Liver (tissue), 8 donors: ENCODE measurements at regions not wholly inside any gene's neighbourhood (a gene's known extent, or its start where the extent isn't known, plus 50 kb on each side); places are given as distances from the start of the nearest gene placed in this dataset.

ENCODE experiments used
- DNase-seq: peaks from one replicate; pipeline ENCODE4 v3.0.0-alpha.2; 2017; ENCODE audit warnings: low spot score
- H3K27ac ChIP-seq, 2 donors: one replicate each; pipeline ENCODE4 v1.7.0; 2013; ENCODE audit warnings: inconsistent platforms in 2 of 2, low read length in 2 of 2, control low read depth in 1 of 2, low read depth in 1 of 2, mild to moderate bottlenecking in 1 of 2
- H3K27me3 ChIP-seq, 4 donors: one replicate each; pipeline versions ENCODE4 v1.6.1 to v1.7.0; 2013; ENCODE audit warnings: low read length in 3 of 4, inconsistent platforms in 1 of 4, mild to moderate bottlenecking in 1 of 4, moderate library complexity in 1 of 4; ENCODE audit not compliant: control insufficient read depth in 4 of 4, insufficient read depth in 4 of 4
- H3K36me3 ChIP-seq, 4 donors: one replicate each; pipeline versions ENCODE4 v1.6.1 to v1.7.0; 2013; ENCODE audit warnings: low read length in 3 of 4, mild to moderate bottlenecking in 3 of 4, low read depth in 1 of 4, moderate library complexity in 1 of 4; ENCODE audit not compliant: control insufficient read depth in 4 of 4, insufficient read depth in 3 of 4
- H3K4me1 ChIP-seq, 4 donors: one replicate each; pipeline versions ENCODE4 v1.6.1 to v1.7.0; 2013; ENCODE audit warnings: low read length in 3 of 4, mild to moderate bottlenecking in 3 of 4, moderate library complexity in 1 of 4; ENCODE audit not compliant: control insufficient read depth in 4 of 4, insufficient read depth in 4 of 4
- H3K4me3 ChIP-seq, 3 donors: one replicate each; pipeline versions ENCODE4 v1.6.1 to v1.7.0; 2013; ENCODE audit warnings: low read length in 3 of 3, control low read depth in 1 of 3, low read depth in 1 of 3, mild to moderate bottlenecking in 1 of 3
- H3K9ac ChIP-seq, 2 donors: one replicate each; pipeline ENCODE4 v1.7.0; 2013; ENCODE audit warnings: low read length in 2 of 2, mild to moderate bottlenecking in 2 of 2, moderate library complexity in 2 of 2, control low read depth in 1 of 2, low read depth in 1 of 2
- H3K9me3 ChIP-seq, 4 donors: one replicate each; pipeline versions ENCODE4 v1.6.1 to v1.7.0; 2013; ENCODE audit warnings: low read length in 3 of 4; ENCODE audit not compliant: control insufficient read depth in 4 of 4
- CTCF ChIP-seq: fragments of 150-350 bp; IDR thresholded peaks from 2 replicates; pipeline ENCODE4 v1.5.1; 2017; ENCODE audit warnings: improper control_type of control experiment, low read depth, low read length; ENCODE audit not compliant: missing input control
- EGR1 ChIP-seq, 2 donors: IDR thresholded peaks; 2 replicates each; pipeline ENCODE4 v1.6.1; 2016 to 2018; ENCODE audit warnings: antibody characterized with exemption in 2 of 2, low read depth in 2 of 2
- FOXA1 ChIP-seq: IDR thresholded peaks from 2 replicates; pipeline ENCODE4 v1.6.1; 2016; ENCODE audit warnings: antibody characterized with exemption
- FOXA2 ChIP-seq: IDR thresholded peaks from 2 replicates; pipeline ENCODE4 v1.6.1; 2016; ENCODE audit warnings: antibody characterized with exemption
- GABPA ChIP-seq, 2 donors: IDR thresholded peaks in 1 of 2; conservative IDR thresholded peaks in 1 of 2; 2 replicates each; pipeline ENCODE4 v1.6.1; 2016; ENCODE audit warnings: antibody characterized with exemption in 2 of 2, mild to moderate bottlenecking in 1 of 2, moderate library complexity in 1 of 2
- HNF4A ChIP-seq, 2 donors: conservative IDR thresholded peaks; 2 replicates each; pipeline ENCODE4 v1.6.1; 2016; ENCODE audit warnings: antibody characterized with exemption in 2 of 2, mild to moderate bottlenecking in 2 of 2
- HNF4G ChIP-seq: IDR thresholded peaks from 2 replicates; pipeline ENCODE4 v1.6.1; 2016; ENCODE audit warnings: antibody characterized with exemption
- JUND ChIP-seq, 2 donors: IDR thresholded peaks; 2 replicates each; pipeline ENCODE4 v1.6.1; 2016; ENCODE audit warnings: antibody characterized with exemption in 2 of 2
- MAX ChIP-seq: IDR thresholded peaks from 2 replicates; pipeline ENCODE4 v1.6.1; 2016; ENCODE audit warnings: antibody characterized with exemption
- NR2F2 ChIP-seq: IDR thresholded peaks from 2 replicates; pipeline ENCODE4 v1.6.1; 2016; ENCODE audit warnings: antibody characterized with exemption
- RAD21 ChIP-seq, 2 donors: IDR thresholded peaks; 2 replicates each; pipeline ENCODE4 v1.6.1; 2016; ENCODE audit warnings: antibody characterized with exemption in 2 of 2, mild to moderate bottlenecking in 2 of 2
- RXRA ChIP-seq, 2 donors: IDR thresholded peaks; 2 replicates each; pipeline ENCODE4 v1.6.1; 2017 to 2018; ENCODE audit warnings: antibody characterized with exemption in 2 of 2, mild to moderate bottlenecking in 1 of 2
- SP1 ChIP-seq: IDR thresholded peaks from 2 replicates; pipeline ENCODE4 v1.6.1; 2018; ENCODE audit warnings: antibody characterized with exemption, mild to moderate bottlenecking
- TAF1 ChIP-seq: conservative IDR thresholded peaks from 2 replicates; pipeline ENCODE4 v1.6.1; 2016; ENCODE audit warnings: antibody characterized with exemption, mild to moderate bottlenecking
- YY1 ChIP-seq: IDR thresholded peaks from 2 replicates; pipeline ENCODE4 v1.6.1; 2016; ENCODE audit warnings: antibody characterized with exemption, mild to moderate bottlenecking
- ZBTB33 ChIP-seq: IDR thresholded peaks from 2 replicates; pipeline ENCODE4 v1.6.1; 2016; ENCODE audit warnings: antibody characterized with exemption
- WGBS: extraction: QIAGEN DNeasy Blood & Tissue Kit; methylation state at CpG from one replicate; pipeline ENCODE4 v1.1.7; 2013; 5-methylcytosine and 5-hydroxymethylcytosine counted together
- donor health status: healthy.
- donor health status: healthy.
- donor health status: healthy.
- donor health status: healthy.
- donor health status: healthy.

- TF ChIP-seq YY1, result no peak
- TF ChIP-seq CTCF, result no peak
- no peak for TF ChIP-seq RXRA (IDR thresholded peaks at IDR 0.05)
- TF ChIP-seq MAX, result no peak
- TF ChIP-seq HNF4A (conservative IDR thresholded peaks at IDR 0.05), result peak; percentile 29 to 36
- no peak for TF ChIP-seq JUND (IDR thresholded peaks at IDR 0.05)
- no peak for DNase-seq
- Histone ChIP-seq H3K4me3 (no peak overlapping the region), H3K36me3 (no peaks in the 10 kb centered on the region), H3K9ac (no peak overlapping the region), H3K4me1 (peaks cover 9 to 23% (median 17%) of the 10 kb centered on the region in 4 donors), H3K27ac (no peak overlapping the region), H3K9me3 (no peaks in the 10 kb centered on the region), H3K27me3 (no peaks in the 10 kb centered on the region)
- WGBS, result 94% methylated on average over 1 of the region's 1 CpG
Observed at GRCh38 chr1:234909307-234909810, 219.3 kb downstream of the TOMM20 start.

- H3K27me3 ChIP-seq, result no peaks in the 10 kb centered on the region
- DNase-seq, result no peak
- H3K9me3 ChIP-seq, result no peaks in the 10 kb centered on the region
- TF ChIP-seq HNF4G, result no peak
- no peak for TF ChIP-seq GABPA (IDR thresholded peaks at IDR 0.05 in 1 of 2, conservative IDR thresholded peaks at IDR 0.05 in 1 of 2)
- TF ChIP-seq JUND (IDR thresholded peaks at IDR 0.05), result no peak
- TF ChIP-seq EGR1 (IDR thresholded peaks at IDR 0.05; ENCODE audit: low read depth in 2 of 2), result no peak
- TF ChIP-seq RAD21 (IDR thresholded peaks at IDR 0.05), result no peak
- no peak for TF ChIP-seq FOXA2
- no peak for TF ChIP-seq FOXA1
- no peak for TF ChIP-seq YY1
- TF ChIP-seq HNF4A (conservative IDR thresholded peaks at IDR 0.05), result no peak
- no peak for TF ChIP-seq ZBTB33
- H3K4me1 ChIP-seq, result peaks cover 9 to 23% (median 17%) of the 10 kb centered on the region in 4 donors
- no peaks in the 10 kb centered on the region for H3K36me3 ChIP-seq
- H3K9ac ChIP-seq, result peak overlapping the region in 1 of 2 donors; percentile 45
- peak overlapping the region; percentile 60 to 69 for H3K27ac ChIP-seq
- WGBS, result 86% methylated on average over 9 of the region's 9 CpGs
- H3K4me3 ChIP-seq, result no peak overlapping the region
Observed at GRCh38 chr1:234908571-234908970, 220.1 kb downstream of the TOMM20 start.

GRCh38 chr1:234907940-234908405 is 220.7 kb downstream of the TOMM20 start:
- Histone ChIP-seq H3K4me3 (no peak overlapping the region), H3K9ac (peak overlapping the region in 1 of 2 donors; percentile 86), H3K4me1 (peaks cover 9 to 23% (median 17%) of the 10 kb centered on the region in 4 donors)

More at GRCh38 chr1:234907940-234908405, 220.7 kb downstream of the TOMM20 start:
- TF ChIP-seq FOXA1 (no peak), RXRA (IDR thresholded peaks at IDR 0.05) (peak; percentile 34 to 48), TAF1 (peak; percentile 41), HNF4G (no peak), SP1 (peak; percentile 76), YY1 (peak; percentile 73), ZBTB33 (no peak), EGR1 (IDR thresholded peaks at IDR 0.05; ENCODE audit: low read depth in 2 of 2) (peak in 1 of 2 donors; percentile 23), RAD21 (IDR thresholded peaks at IDR 0.05) (peak; percentile 7 to 58), MAX (peak; percentile 17), HNF4A (conservative IDR thresholded peaks at IDR 0.05) (peak; percentile 41 to 62), NR2F2 (peak; percentile 67), JUND (IDR thresholded peaks at IDR 0.05) (peak in 1 of 2 donors; percentile 16)
- Histone ChIP-seq H3K9me3 (no peaks in the 10 kb centered on the region), H3K36me3 (no peaks in the 10 kb centered on the region), H3K27ac (peak overlapping the region; percentile 60 to 71), H3K27me3 (no peaks in the 10 kb centered on the region)
- 38% methylated on average over 6 of the region's 6 CpGs for WGBS
- DNase-seq, result no peak
